Keratinocyte (primary cell): ENCODE measurements at regions not wholly inside any gene's neighbourhood (a gene's known extent, or its start where the extent isn't known, plus 50 kb on each side); places are given as distances from the start of the nearest gene placed in this dataset.
A peak's percentile ranks its signal among the peaks of the same experiment; 100 is the strongest.

Source experiments
- DNase-seq: peaks from one replicate; pipeline ENCODE4 v3.0.0-alpha.2; 2011; ENCODE audit warnings: low read depth, missing footprints, low spot score
- FAIRE-seq: peaks from 2 replicates; lab custom pipeline; 2011; peaks lifted over from hg19 to GRCh38; lab: Jason Lieb, UNC
- H2AFZ ChIP-seq: 2 replicates; pipeline ENCODE4 v1.6.0; 2012; ENCODE audit warnings: low read length, control low read depth, inconsistent platforms; ENCODE audit not compliant: control insufficient read depth
- H3K27ac ChIP-seq: 2 replicates; pipeline ENCODE4 v1.5.1; 2011; ENCODE audit warnings: low read length; ENCODE audit not compliant: control insufficient read depth, insufficient read depth
- H3K27me3 ChIP-seq: 3 replicates; pipeline ENCODE4 v1.6.0; 2011; ENCODE audit warnings: low read length; ENCODE audit not compliant: control insufficient read depth, insufficient read depth; ENCODE audit errors: extremely low read depth
- H3K36me3 ChIP-seq, 2 experiments: 2 replicates in 1 of 2; 3 replicates in 1 of 2; pipeline ENCODE4 v1.5.1; 2011; ENCODE audit warnings: low read length in 2 of 2, mild to moderate bottlenecking in 1 of 2; ENCODE audit not compliant: control insufficient read depth in 2 of 2, insufficient read depth in 2 of 2; ENCODE audit errors: extremely low read depth in 1 of 2
- H3K4me1 ChIP-seq: 3 replicates; pipeline ENCODE4 v1.5.1; 2011; ENCODE audit warnings: low read length; ENCODE audit not compliant: control insufficient read depth, insufficient read depth; ENCODE audit errors: extremely low read depth
- H3K4me2 ChIP-seq: 3 replicates; pipeline ENCODE4 v1.6.0; 2011; ENCODE audit warnings: low read depth, low read length; ENCODE audit not compliant: control insufficient read depth, insufficient read depth; ENCODE audit errors: extremely low read depth
- H3K4me3 ChIP-seq, 3 experiments: fragments of 200-600 bp in 1 of 3; sonication (generic) in 1 of 3; 2 replicates in 2 of 3; 3 replicates in 1 of 3; pipeline ENCODE4 v1.5.1; 2011 to 2016; ENCODE audit warnings: low read length in 3 of 3, mild to moderate bottlenecking in 3 of 3, control low read depth in 2 of 3, inconsistent platforms in 1 of 3, low read depth in 1 of 3, mixed read lengths in 1 of 3, mixed run types in 1 of 3, moderate library complexity in 1 of 3; ENCODE audit not compliant: control insufficient read depth in 2 of 3, insufficient read depth in 2 of 3; ENCODE audit errors: extremely low read depth in 1 of 3
- H3K79me2 ChIP-seq: 2 replicates; pipeline ENCODE4 v1.6.0; 2012; ENCODE audit warnings: low read length; ENCODE audit not compliant: control insufficient read depth, insufficient read depth
- H3K9ac ChIP-seq: 3 replicates; pipeline ENCODE4 v1.6.0; 2011; ENCODE audit warnings: low read length; ENCODE audit not compliant: control insufficient read depth, insufficient read depth; ENCODE audit errors: extremely low read depth
- H3K9me1 ChIP-seq: 3 replicates; pipeline ENCODE4 v1.6.0; 2011; ENCODE audit warnings: low read length; ENCODE audit not compliant: control insufficient read depth, insufficient read depth; ENCODE audit errors: extremely low read depth
- H3K9me3 ChIP-seq: 2 replicates; pipeline ENCODE4 v1.5.1; 2012; ENCODE audit warnings: low read depth, low read length; ENCODE audit not compliant: control insufficient read depth
- H4K20me1 ChIP-seq: 3 replicates; pipeline ENCODE4 v1.6.0; 2011; ENCODE audit warnings: low read length; ENCODE audit not compliant: control insufficient read depth, insufficient read depth; ENCODE audit errors: extremely low read depth
- EZH2 ChIP-seq: IDR thresholded peaks from one replicate; pipeline ENCODE4 v1.6.1; 2012; ENCODE audit warnings: inconsistent platforms, mild to moderate bottlenecking, low read length, moderate library complexity
- dilution Hi-C: fragments of 300-500 bp; cut with MboI; formaldehyde crosslinking; loops from one replicate; pipeline ENCODE4 v1.7.0; 2020; ENCODE audit warnings: low sequenced_read_pairs; ENCODE audit not compliant: extremely low pct_ligation_motif_present
- TF ChIP-seq, protein P1 (sequence below), 3 experiments: IDR thresholded peaks in 1 of 3; conservative IDR thresholded peaks in 1 of 3; optimal IDR thresholded peaks in 1 of 3; 2 replicates in 2 of 3; 3 replicates in 1 of 3; pipeline versions ENCODE3 to v1.5.1; 2011; ENCODE audit warnings: low read length in 3 of 3, mild to moderate bottlenecking in 3 of 3, moderate library complexity in 2 of 3, control low read depth in 1 of 3, inconsistent platforms in 1 of 3; ENCODE audit not compliant: insufficient read depth in 2 of 3; ENCODE audit errors: extremely low read depth in 1 of 3

DNA sequence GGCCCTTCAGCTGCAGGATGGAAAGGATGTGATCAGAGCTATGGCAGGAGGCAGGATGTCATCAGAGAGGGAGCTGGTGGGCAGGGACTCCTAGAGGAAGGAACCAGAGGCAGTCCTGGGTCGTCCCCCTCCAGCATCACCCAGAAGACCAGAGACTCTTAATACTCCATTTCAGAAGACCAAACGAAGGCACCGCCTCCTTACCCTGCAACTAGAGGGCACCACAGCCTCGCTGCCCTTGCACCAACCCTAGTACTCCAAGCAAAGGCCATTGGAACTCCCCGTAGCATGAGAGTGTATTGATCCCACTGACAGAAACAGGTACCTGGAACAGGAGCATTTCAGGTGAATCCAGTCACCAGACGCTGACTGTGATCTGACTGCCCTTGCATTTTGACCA lies 598.1 kb downstream of the NPHP4 start:
- Histone ChIP-seq H3K9me1 (no peaks in the 10 kb centered on the region), H3K79me2 (no peaks in the 10 kb centered on the region), H3K9ac (no peak overlapping the region), H3K36me3 (no peaks in the 10 kb centered on the region), H3K9me3 (no peaks in the 10 kb centered on the region), H3K27ac (no peak overlapping the region), H2AFZ (no peak overlapping the region), H4K20me1 (no peaks in the 10 kb centered on the region), H3K4me2 (no peak overlapping the region), H3K27me3 (peaks cover 17% of the 10 kb centered on the region), H3K4me1 (peaks cover 4% of the 10 kb centered on the region), H3K4me3 (no peak overlapping the region)
- DNase-seq, result no peak
- TF ChIP-seq, protein P1, sequence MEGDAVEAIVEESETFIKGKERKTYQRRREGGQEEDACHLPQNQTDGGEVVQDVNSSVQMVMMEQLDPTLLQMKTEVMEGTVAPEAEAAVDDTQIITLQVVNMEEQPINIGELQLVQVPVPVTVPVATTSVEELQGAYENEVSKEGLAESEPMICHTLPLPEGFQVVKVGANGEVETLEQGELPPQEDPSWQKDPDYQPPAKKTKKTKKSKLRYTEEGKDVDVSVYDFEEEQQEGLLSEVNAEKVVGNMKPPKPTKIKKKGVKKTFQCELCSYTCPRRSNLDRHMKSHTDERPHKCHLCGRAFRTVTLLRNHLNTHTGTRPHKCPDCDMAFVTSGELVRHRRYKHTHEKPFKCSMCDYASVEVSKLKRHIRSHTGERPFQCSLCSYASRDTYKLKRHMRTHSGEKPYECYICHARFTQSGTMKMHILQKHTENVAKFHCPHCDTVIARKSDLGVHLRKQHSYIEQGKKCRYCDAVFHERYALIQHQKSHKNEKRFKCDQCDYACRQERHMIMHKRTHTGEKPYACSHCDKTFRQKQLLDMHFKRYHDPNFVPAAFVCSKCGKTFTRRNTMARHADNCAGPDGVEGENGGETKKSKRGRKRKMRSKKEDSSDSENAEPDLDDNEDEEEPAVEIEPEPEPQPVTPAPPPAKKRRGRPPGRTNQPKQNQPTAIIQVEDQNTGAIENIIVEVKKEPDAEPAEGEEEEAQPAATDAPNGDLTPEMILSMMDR (optimal IDR thresholded peaks at IDR 0.05 in 1 of 3, IDR thresholded peaks at IDR 0.05 in 1 of 3, conservative IDR thresholded peaks at IDR 0.05 in 1 of 3; ENCODE audit: extremely low read depth in 1 of 3, insufficient read depth in 2 of 3, low read length in 3 of 3), result peak in 2 of 3 experiments; percentile 41 to 59
- no peak for TF ChIP-seq EZH2
- FAIRE-seq, result no peak
- dilution Hi-C loops, result no loop called here

DNA sequence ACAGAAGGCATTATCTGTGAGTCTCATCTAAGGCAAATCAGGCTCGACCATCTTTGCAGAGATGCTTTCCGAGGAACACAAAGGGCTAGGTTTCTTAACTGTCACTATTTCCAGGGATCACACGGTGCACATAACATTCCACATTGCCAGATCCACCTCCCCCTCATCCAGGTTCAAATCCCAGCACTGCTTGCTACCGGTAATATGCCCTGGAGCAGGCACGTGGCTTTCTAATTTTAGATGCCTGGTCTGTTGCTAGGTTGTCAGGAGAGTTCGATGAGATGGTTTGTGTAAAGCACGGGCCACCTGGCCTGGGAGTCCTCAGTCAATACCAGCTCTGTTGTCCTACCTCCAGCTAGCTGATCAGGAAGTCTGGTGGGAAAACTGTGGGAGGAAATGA lies 598.6 kb downstream of the NPHP4 start:
- H3K36me3 ChIP-seq, result no peaks in the 10 kb centered on the region
- peaks cover 17% of the 10 kb centered on the region for H3K27me3 ChIP-seq
- H3K79me2 ChIP-seq, result no peaks in the 10 kb centered on the region
- H4K20me1 ChIP-seq, result no peaks in the 10 kb centered on the region
- H2AFZ ChIP-seq, result no peak overlapping the region
- no peaks in the 10 kb centered on the region for H3K9me1 ChIP-seq
- no peak overlapping the region for H3K4me3 ChIP-seq
- no peak overlapping the region for H3K9ac ChIP-seq
- no peak overlapping the region for H3K4me2 ChIP-seq
- FAIRE-seq (no peak), DNase-seq (no peak)
- peaks cover 8% of the 10 kb centered on the region for H3K4me1 ChIP-seq
- no peak overlapping the region for H3K27ac ChIP-seq
- no peak for TF ChIP-seq EZH2
- TF ChIP-seq, protein P1 (optimal IDR thresholded peaks at IDR 0.05 in 1 of 3, IDR thresholded peaks at IDR 0.05 in 1 of 3, conservative IDR thresholded peaks at IDR 0.05 in 1 of 3; ENCODE audit: extremely low read depth in 1 of 3, insufficient read depth in 2 of 3, low read length in 3 of 3), result no peak
- H3K9me3 ChIP-seq, result no peaks in the 10 kb centered on the region
- dilution Hi-C loops, result no loop called here
